B cell (primary cell): ENCODE measurements at regions not wholly inside any gene's neighbourhood (a gene's known extent, or its start where the extent isn't known, plus 50 kb on each side); places are given as distances from the start of the nearest gene placed in this dataset.

Experiments used
- ATAC-seq: fragments of 200-7000 bp; cut with Tn5 transposase; one replicate; pipeline ENCODE4 v1.10.0; 2021; ENCODE audit warnings: low read depth, mild to moderate bottlenecking, moderate number of reproducible peaks, moderate library complexity
- CTCF ChIA-PET: fragments of 350-600 bp; sonication (Branson Sonifier 250); formaldehyde crosslinking; loops from one replicate; lab custom pipeline; 2021; ENCODE audit warnings: antibody characterized with exemption, inconsistent platforms; lab: Charles Lee
- POLR2A ChIA-PET: fragments of 350-600 bp; sonication (Branson Sonifier 250); formaldehyde crosslinking; loops from one replicate; lab custom pipeline; 2021; ENCODE audit warnings: antibody characterized with exemption; lab: Charles Lee
- DNase-seq: peaks from one replicate; pipeline ENCODE4 v3.0.0; 2013
- H2AFZ ChIP-seq: 2 replicates; pipeline ENCODE4 v1.6.1; 2012; ENCODE audit warnings: mild to moderate bottlenecking, low read depth, low read length; ENCODE audit not compliant: insufficient read depth, poor library complexity, severe bottlenecking
- H3K27ac ChIP-seq, 2 donors: 1 replicate in 1 of 2; 2 replicates in 1 of 2; pipeline ENCODE4 v1.5.1; 2012 to 2013; ENCODE audit warnings: low read length in 2 of 2, mild to moderate bottlenecking in 2 of 2, moderate library complexity in 1 of 2
- H3K27me3 ChIP-seq, 4 experiments: fragments of 200-600 bp in 1 of 4; sonication (generic) in 1 of 4; replicated peaks in 1 of 4; 1 replicate in 2 of 4; 2 replicates in 2 of 4; pipeline versions ENCODE4 v1.6.1 to v1.7.0; 2013 to 2016; ENCODE audit warnings: low read length in 3 of 4, mild to moderate bottlenecking in 2 of 4, mixed read lengths in 1 of 4, moderate library complexity in 1 of 4; ENCODE audit not compliant: insufficient read depth in 4 of 4, control insufficient read depth in 3 of 4; ENCODE audit errors: control extremely low read depth in 1 of 4
- H3K36me3 ChIP-seq, 2 experiments: replicated peaks in 1 of 2; 1 replicate in 1 of 2; 2 replicates in 1 of 2; pipeline versions ENCODE4 v1.6.1 to v1.7.1; 2013; ENCODE audit warnings: low read length in 1 of 2; ENCODE audit not compliant: insufficient read depth in 2 of 2, control insufficient read depth in 1 of 2; ENCODE audit errors: control extremely low read depth in 1 of 2, extremely low read depth in 1 of 2
- H3K4me1 ChIP-seq, 2 donors: fragments of 200-600 bp in 1 of 2; sonication (generic) in 1 of 2; 1 replicate in 1 of 2; 2 replicates in 1 of 2; pipeline versions ENCODE4 v1.5.1 to v1.6.1; 2013 to 2017; ENCODE audit warnings: low read length in 2 of 2; ENCODE audit not compliant: control insufficient read depth in 2 of 2, insufficient read depth in 2 of 2
- H3K4me2 ChIP-seq: replicated peaks from 2 replicates; pipeline ENCODE3; 2012; ENCODE audit warnings: mild to moderate bottlenecking, low read depth, low read length; ENCODE audit not compliant: poor library complexity, severe bottlenecking
- H3K4me3 ChIP-seq, 5 experiments: fragments of 200-600 bp in 1 of 5; sonication (generic) in 1 of 5; 1 replicate in 3 of 5; 2 replicates in 2 of 5; pipeline versions ENCODE4 v1.5.1 to v1.7.0; 2011 to 2016; ENCODE audit warnings: low read length in 4 of 5, mild to moderate bottlenecking in 4 of 5, low read depth in 2 of 5, control low read depth in 1 of 5, moderate library complexity in 1 of 5; ENCODE audit not compliant: insufficient read depth in 1 of 5; ENCODE audit errors: control extremely low read depth in 1 of 5, extremely low read depth in 1 of 5
- H3K79me2 ChIP-seq: fragments of 200-600 bp; sonication (generic); one replicate; pipeline ENCODE4 v1.6.0; 2016; ENCODE audit warnings: low read length; ENCODE audit not compliant: control insufficient read depth, insufficient read depth
- H3K9ac ChIP-seq: fragments of 200-600 bp; sonication (generic); 2 replicates; pipeline ENCODE4 v1.6.1; 2017; ENCODE audit warnings: mild to moderate bottlenecking, low read length, moderate library complexity
- H3K9me3 ChIP-seq, 3 donors: one replicate each; pipeline versions ENCODE4 v1.6.1 to v1.7.1; 2013; ENCODE audit warnings: low read length in 2 of 3; ENCODE audit not compliant: control insufficient read depth in 2 of 3, insufficient read depth in 1 of 3; ENCODE audit errors: control extremely low read depth in 1 of 3
- H4K20me1 ChIP-seq: 2 replicates; pipeline ENCODE4 v1.6.0; 2012; ENCODE audit warnings: mild to moderate bottlenecking, low read length; ENCODE audit not compliant: insufficient read depth, control insufficient read depth, poor library complexity, severe bottlenecking
- H3K27ac Mint-ChIP-seq: one replicate; pipeline ENCODE4 v1.8.0; 2021; ENCODE audit warnings: mixed read lengths
- H3K27me3 Mint-ChIP-seq: one replicate; pipeline ENCODE4 v1.8.0; 2021; ENCODE audit warnings: mixed read lengths
- H3K4me1 Mint-ChIP-seq: one replicate; pipeline ENCODE4 v1.8.0; 2021; ENCODE audit warnings: mixed read lengths
- H3K4me3 Mint-ChIP-seq: one replicate; pipeline ENCODE4 v1.8.0; 2021; ENCODE audit warnings: mixed read lengths
- H3K9me3 Mint-ChIP-seq: one replicate; pipeline ENCODE4 v1.8.0; 2022; ENCODE audit warnings: mixed read lengths; ENCODE audit not compliant: insufficient read depth
- CTCF ChIP-seq: fragments of 200-600 bp; IDR thresholded peaks from one replicate; pipeline ENCODE4 v1.8.0; 2022; ENCODE audit warnings: antibody characterized with exemption, mild to moderate bottlenecking
- EZH2 ChIP-seq: IDR thresholded peaks from 2 replicates; pipeline ENCODE4 v1.6.1; 2012; ENCODE audit warnings: borderline replicate concordance, low read depth, mild to moderate bottlenecking, moderate library complexity, low read length; ENCODE audit not compliant: insufficient read depth, poor library complexity, severe bottlenecking
- WGBS: methylation state at CpG from one replicate; pipeline ENCODE4 v1.1.5; 2013; ENCODE audit warnings: missing lambda C conversion rate; ENCODE audit not compliant: insufficient coverage; 5-methylcytosine and 5-hydroxymethylcytosine counted together
- intact Hi-C: fragments of 100-400 bp; cut with micrococcal nuclease; formaldehyde crosslinking; loops from one replicate; pipeline ENCODE4 v1.10.0; 2022

DNA sequence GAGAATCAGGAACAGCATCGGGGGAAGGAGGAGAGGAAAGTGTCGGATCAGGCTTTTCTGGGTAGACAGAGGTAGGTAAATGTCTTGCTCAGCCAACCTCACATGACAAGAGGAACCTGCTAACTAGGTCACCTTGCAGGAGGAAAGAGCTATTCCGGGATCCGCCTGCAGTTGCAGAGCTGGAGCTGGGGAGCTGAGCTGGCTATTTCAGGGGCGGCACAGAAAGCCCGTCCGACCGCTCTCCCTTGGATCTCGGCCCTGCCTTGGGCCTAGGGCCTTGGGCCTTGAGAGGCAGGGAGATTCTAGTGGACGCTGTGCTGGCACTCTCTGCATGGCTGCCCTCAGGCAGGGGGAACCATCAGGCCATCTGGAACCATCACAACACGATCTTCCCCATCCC is 56.5 kb upstream of the CTPS1 start:
- Histone ChIP-seq H2AFZ (no peak overlapping the region), H3K27me3 (peaks cover 0 to 2% (median 0%) of the 10 kb centered on the region in 4 experiments), H3K27ac (no peak overlapping the region), H4K20me1 (no peaks in the 10 kb centered on the region), H3K4me1 (no peaks in the 10 kb centered on the region), H3K9me3 (no peaks in the 10 kb centered on the region), H3K4me3 (no peak overlapping the region), H3K4me2 (no peak overlapping the region), H3K36me3 (no peaks in the 10 kb centered on the region), H3K9ac (no peak overlapping the region), H3K79me2 (no peaks in the 10 kb centered on the region)
- Mint-ChIP-seq H3K27ac (no peak overlapping the region), H3K9me3 (no peaks in the 10 kb centered on the region), H3K4me3 (no peak overlapping the region), H3K4me1 (no peaks in the 10 kb centered on the region), H3K27me3 (peaks cover 15% of the 10 kb centered on the region)
- CTCF ChIA-PET, result no interaction called here
- TF ChIP-seq CTCF, result no peak
- no peak for DNase-seq
- ATAC-seq, result no peak
- intact Hi-C loops, result no loop called here
- 89% methylated on average over 9 of the region's 11 CpGs for WGBS
- POLR2A ChIA-PET, result no interaction called here

- ChIA-PET POLR2A (no interaction called here), CTCF (interaction anchor here (0.6 kb wide), 1 partner anchor 128 kb away, joined by 3 read pairs; no protein-coding TSS in a partner anchor)
- Histone ChIP-seq H3K27ac (no peak overlapping the region), H3K9ac (no peak overlapping the region), H3K27me3 (peaks cover 0 to 2% (median 0%) of the 10 kb centered on the region in 4 experiments), H3K9me3 (no peaks in the 10 kb centered on the region), H4K20me1 (no peaks in the 10 kb centered on the region), H3K4me1 (no peaks in the 10 kb centered on the region), H3K79me2 (no peaks in the 10 kb centered on the region), H3K4me2 (no peak overlapping the region), H2AFZ (no peak overlapping the region), H3K36me3 (no peaks in the 10 kb centered on the region), H3K4me3 (no peak overlapping the region)
- intact Hi-C loops, result no loop called here
- Mint-ChIP-seq H3K9me3 (no peaks in the 10 kb centered on the region), H3K27me3 (peaks cover 15% of the 10 kb centered on the region), H3K4me3 (no peak overlapping the region), H3K27ac (no peak overlapping the region), H3K4me1 (no peaks in the 10 kb centered on the region)
- WGBS, result 93% methylated on average over 3 of the region's 3 CpGs
- no peak for ATAC-seq
- TF ChIP-seq EZH2 (no peak), CTCF (no peak)
- DNase-seq, result no peak
Observed at GRCh38 chr1:40923511-40924020, 55.9 kb upstream of the CTPS1 start.
